HG03025 (cell line): ENCODE measurements at regions not wholly inside any gene's neighbourhood (a gene's known extent, or its start where the extent isn't known, plus 50 kb on each side); places are given as distances from the start of the nearest gene placed in this dataset.

Experiments
- ATAC-seq: cut with Tn5 transposase; IDR thresholded peaks from one replicate; pipeline ENCODE4 v1.9.1; 2021; ENCODE audit warnings: mild to moderate bottlenecking, moderate library complexity; ENCODE audit not compliant: unreplicated experiment, low FRiP score

DNA sequence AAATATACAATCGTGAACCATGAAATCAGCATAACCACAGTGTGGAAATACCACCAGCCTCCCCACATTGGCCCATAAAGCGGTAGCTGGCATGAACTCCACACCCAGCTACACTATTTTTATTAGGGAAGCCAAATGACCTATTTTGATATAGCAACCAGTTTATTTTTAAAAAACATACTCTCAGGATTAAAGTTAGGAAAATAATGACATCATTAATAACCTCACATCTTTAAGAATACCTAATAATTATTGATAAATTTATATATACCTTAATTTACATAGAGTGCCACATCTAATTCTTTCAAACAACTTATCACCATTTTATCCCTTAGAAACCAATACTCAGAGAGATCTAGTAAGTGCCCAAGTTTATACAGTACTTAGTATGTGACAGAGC is 692.0 kb upstream of the PKDCC start:
- ATAC-seq = no peak

DNA sequence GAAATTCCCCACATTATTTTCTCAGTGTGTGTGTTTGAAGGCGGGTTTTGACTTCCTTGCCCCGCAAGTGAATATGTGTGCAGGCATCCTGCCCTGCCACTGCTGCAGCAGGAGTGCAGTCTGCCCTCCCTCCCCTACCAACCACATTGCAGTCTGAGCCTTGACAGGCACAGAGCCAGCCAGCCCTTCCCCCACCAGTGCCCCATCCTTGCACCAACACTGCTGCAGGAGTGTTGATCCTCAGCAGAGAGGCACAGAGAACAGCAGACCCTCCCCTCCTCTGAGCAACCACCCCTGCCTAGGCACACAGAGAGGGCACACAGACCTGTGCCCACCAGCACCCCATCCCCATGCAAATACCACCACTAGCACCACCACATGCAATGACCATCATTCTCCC is 683.0 kb upstream of the PKDCC start:
- ATAC-seq = no peak

DNA sequence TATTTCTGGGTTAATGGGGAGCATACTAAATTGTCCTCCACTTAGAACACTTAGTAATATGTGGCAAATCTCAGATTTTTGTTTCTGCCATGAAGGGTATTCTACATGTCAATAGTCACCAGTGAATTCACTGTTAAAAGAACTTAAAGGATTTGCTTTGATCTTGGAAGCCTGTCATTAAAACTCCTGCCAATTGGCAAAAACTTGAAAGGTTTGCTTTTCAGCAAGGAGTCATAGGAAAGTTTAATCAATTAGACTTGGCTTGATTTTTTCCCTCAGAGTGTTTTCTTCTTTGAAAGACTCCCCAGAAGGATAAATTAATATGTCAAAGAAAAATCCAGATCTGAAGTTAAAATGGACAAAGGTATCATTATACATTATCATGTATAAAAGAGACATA is 671.9 kb upstream of the PKDCC start:
- no peak for ATAC-seq

DNA sequence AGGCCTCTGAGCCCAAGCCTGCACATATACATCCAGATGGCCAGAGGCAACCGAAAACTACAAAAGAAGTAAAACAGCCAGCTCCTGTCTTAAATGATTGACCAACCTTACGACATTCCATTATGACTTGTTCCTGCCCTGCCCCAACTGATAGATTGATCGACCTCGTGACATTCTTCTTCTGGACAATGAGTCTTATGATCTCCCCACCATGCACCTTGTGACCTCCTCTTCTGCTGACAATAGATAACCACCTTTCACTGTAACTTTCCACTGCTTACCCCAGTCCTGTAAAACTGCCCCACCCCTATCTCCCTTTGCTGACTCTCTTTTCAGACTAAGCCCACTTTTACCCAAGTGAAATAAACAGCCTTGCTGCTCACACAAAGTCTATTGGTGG is 670.0 kb upstream of the PKDCC start:
- ATAC-seq = no peak

DNA sequence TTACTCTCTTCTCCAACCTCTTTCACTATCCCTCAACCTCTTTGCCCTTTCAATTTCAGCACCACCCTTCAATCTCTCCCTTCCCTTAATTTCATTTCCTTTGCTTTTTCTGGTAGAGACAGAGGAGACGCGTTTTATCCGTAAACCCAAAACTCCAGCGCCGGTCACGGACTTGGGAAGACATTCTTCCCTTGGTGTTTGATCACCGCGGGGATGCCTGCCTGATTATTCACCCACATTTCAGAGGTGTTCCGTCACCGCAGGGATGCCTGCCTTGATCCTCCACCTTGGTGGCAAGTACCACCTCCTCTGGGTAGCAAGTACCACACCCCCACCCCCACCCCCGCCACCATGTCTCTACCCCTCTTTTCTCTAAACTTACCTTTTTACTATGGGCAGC is 669.4 kb upstream of the PKDCC start:
- no peak for ATAC-seq

DNA sequence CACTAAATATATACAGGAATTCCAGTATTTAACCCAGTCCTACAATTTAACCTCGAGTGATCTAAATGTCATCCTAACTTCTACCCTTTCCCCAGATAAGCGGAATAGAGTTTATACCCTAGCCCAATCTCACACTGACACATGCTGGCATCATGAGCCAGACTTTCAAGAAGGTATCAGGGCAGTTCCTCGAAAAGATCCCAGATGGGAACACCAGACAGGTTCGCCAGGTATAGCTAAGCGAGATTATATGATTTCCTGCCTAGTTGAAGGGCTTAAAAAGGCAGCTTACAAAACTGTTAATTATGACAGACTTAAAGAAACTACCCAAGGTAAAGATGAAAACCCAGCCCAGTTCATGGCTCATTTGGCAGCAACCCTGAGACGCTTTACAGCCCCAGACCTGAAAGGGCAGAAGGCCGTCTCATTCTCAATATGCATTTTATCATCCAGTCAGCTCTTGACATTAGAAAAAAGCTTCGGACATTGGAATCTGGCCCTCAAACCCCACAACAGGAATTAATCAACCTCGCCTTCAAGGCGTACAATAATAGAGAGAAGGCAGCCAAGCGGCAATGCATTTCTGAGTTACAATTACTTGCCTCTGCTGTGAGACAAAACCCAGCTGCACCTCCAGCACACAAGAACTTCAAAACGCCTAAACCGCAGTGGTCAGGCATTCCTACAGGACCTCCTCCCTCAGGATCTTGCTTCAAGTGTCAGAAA is 668.2 kb upstream of the PKDCC start:
- no peak for ATAC-seq

DNA sequence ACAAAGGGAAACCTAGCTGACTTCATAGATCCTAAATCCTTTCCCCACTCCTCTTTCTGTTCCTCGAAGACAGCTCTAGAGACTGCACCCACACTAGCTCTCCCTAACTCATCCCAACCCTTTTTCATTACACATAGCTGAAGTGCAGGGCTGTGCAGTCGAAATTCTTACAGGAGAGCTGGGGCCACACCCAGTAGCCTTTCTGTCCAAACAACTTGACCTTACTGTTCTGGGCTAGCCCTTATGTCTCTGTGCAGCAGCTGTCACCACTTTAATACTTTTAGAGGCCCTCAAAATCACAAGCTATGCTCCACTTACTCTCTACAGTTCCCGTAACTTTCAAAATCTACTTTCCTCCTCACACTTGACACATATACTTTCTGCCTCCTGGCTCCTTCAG is 666.1 kb upstream of the PKDCC start:
- no peak for ATAC-seq

DNA sequence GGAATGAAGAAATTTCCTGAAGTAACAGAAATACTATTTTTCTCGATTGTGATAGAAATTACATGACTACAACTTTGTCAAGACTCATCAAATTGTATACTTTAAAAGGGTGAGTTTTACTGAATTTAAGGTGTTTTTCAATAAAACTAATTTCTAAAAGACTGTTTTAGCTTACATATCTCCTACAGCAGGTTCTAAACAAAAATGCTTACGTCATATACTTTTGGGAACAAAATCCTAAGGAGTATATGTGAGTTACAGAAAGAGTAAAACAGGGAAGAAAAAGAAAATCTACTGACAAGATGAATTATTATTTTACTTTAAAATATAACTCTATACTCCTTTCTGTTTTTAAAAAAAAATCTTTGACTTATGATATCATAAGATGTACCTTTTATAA is 660.3 kb upstream of the PKDCC start:
- no peak for ATAC-seq

DNA sequence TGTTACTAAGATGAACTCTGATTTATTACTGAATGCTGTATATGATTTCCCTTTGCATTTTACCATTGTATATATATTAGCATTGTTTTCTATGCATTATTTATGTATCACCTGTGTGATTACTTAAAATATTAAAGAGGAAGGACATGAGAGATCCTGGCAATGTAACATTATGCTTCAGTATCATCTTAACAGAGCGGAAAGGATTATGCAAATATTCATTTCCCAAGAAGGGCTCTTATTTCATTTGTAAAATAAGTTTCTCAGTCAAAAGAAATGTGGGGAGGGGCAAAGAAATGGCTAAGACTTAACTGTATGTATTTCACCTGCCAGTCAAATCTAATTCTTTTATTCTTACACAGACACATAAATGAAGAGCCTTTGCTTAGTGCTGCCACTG is 654.2 kb upstream of the PKDCC start:
- no peak for ATAC-seq

DNA sequence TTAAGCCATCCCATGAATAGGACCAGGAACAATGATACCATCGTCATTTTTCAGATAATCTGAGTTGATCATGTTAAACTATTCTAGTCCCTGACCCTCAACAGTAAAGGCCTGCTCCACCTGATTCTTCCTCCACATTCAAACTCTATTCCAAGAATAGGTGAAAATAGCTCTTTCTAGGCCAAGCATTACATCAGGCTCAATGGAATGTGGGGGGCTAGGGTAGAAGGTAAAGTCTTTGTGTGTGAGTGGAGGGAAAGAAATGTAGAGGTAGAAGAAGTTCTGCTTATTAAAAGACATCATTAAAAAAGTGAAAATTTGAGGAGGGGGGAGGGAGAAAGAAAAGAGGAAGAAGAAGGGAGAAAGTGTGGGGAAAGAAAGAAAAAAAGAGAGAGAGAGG is 653.3 kb upstream of the PKDCC start:
- no peak for ATAC-seq

DNA sequence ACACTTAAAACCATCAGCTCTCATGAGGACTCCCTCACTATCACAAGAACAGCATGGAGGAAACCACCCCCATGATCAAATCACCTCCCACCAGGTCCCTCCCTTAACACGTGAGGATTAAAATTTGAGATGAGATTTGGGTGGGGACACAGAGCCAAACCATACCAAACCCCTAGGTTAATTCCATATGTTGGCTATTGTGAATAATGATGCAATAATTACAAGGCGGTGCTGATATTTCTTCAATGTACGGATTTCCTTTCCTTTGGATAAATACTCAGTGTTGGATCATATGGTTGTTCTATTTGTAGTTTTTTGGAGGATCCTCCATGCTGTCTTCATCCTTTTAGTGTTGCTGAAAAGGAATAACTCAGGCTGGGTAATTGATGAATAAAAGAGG is 652.1 kb upstream of the PKDCC start:
- ATAC-seq = no peak

DNA sequence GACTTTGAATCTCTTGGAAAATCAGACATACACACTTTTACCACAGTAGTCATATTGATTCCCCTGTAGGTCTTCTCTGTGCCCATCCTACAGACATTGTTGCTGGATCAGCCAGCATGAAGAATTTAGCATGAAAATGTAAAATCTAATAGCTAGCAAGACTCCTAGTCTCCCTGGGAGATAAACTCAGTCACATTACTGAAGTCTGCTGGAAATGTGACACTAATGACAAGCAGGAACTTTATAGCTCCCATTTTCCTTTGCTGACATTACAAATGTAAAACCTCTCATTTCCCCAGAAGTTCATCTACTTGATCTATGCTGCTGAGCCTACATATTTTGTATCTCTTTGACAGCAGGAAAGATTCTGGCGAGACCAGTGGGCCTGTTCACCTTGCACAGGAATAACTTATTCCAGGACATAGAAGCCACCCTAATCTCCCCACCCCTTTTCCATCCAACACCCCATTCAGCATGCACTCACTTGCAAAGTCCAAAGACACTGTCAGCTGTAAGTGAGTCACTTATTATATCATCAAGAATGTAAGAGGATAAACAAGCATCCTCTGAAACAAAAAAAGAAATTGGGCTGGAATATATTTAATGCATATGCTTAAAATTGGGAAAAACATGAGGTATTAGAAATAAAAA is 648.3 kb upstream of the PKDCC start:
- no peak for ATAC-seq

DNA sequence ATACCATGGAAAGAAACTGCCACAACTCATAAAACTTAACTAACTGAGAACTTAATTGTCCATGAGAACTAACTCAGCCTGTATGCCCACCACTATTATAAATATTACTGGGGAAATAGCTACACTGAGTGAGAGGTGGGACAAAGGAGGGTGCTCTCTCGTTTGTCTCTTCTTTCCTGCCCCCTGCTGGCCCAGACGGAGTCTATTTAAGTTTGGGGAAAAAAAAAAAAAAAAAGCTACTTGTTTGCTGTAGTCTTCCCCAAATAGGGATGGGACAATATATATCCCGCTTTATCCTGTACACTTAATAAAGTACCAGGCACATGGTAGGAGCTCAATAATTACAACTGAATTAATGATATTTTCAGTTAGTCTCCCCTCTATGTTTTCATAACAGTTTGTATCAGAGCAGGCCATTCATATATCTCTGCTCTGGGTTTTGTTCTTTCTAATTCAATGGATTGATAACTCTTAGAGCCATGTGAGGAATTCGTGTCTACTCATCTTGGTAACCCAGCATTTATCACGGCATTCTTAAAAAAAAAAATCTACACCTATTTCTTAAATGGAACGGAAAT is 647.6 kb upstream of the PKDCC start:
- no peak for ATAC-seq

DNA sequence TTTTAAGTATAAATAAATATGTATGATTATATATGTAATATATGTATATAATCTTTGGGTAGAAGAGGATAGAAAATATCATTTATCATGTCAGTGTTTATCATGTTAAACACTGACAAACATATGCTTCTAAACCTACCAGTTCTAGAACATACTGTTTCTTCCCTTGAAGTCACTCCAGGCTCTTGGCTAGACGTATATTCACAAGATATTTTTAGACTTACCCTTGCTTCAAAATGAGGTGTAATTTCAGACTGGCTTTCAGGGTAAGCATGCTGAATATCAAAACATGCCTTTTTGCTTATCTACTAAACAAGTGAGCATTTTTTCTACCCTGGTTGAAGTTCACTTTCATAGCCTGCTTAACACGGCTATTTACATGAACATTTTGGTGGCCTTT is 642.4 kb upstream of the PKDCC start:
- ATAC-seq = no peak

DNA sequence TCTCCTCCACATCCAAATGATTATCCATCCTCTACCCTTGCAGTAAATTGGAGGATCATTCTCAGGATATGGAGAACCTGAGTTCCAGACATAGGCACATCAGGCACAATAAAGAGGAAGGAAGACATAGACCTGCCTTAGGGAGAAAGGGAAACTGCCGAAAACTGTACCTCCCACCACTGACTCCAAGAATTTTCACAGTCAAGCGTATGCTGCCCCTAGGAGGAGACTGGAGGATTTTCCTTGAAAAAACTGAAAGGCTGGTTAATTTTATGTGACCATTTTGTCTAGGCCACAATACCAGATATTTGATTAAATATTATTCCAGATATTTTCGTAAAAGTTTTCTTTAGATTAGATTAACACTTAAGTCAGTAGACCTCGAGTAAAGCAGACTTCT is 638.5 kb upstream of the PKDCC start:
- no peak for ATAC-seq

DNA sequence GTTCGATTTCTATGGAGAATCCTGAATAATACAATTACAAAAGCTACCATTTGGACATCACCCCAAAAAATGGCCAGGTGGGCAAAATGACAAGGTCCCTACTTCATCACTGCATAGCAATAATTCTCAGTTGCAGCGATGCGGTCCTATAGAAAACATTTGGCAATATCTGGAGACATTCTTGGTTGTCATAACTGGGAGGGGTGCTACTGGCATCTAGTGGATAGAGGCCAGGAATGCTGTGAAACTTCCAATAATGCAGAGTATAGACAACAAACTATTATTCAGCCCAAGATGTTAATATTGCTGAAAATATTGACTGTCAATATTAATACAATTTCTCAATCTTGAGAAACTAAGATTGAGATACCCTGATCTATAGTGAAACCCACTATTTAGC is 637.8 kb upstream of the PKDCC start:
- no peak for ATAC-seq

DNA sequence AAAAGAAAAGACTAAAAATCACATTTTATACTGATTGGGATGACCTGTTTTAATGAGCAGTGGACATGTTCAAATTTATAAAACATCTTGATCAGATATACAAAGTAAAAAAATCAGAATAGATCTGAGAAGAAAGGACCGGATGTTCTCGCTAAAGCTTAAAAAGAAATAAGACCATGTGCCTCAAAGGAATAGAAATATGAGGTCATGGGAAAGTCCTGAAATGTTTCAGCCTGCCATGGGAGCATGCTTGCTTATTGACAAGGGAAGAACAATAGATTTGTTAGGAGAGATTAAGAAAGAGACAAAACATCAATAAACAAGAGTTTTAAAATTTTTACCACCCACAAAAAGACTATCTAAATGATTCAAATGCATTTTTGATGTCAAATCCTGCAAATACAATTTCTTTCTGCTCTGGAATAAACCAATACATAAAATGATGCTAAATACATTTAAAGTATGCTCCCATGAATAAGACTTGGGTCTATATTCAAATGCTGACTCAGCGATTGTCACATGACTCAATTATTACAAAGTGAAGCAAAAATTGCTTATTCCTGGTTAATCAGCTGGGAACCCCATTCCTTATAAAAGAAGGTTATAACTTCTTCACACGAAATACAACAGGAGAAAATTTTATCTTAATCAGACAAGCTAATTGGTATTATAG is 633.9 kb upstream of the PKDCC start:
- ATAC-seq = no peak

DNA sequence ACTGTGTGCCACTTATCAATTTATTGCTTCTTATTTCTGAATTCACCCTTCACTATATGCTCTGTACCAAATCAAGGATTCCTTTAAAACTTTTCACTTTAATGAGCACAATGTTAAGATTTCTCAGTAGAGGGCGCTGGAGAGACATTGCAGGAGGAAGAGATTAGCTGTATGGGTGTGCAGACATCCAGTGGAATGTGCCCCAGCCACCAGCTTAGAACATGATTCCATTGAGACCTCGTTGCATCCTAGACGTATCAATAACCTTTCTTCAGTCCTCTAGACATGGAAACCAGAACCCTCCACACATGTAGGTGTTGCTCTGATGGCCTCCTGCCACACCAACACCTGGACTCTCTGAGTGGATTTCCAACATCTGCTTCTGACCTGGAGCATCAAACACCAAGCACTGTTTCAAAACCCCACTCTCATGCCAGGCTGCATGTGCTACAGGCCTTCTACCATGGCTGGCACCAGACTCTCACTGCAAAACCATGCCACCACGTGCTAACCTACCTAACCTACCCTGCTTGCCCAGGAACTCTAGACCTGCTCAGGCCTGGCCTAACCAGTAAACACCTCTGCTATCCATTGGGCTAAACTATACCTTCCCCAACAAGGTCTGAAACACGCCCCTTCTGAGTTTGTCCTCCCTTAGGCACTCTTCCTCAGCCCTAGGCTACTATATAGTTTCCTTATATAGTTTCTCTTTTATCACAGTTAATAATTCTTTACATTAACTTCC is 633.2 kb upstream of the PKDCC start:
- ATAC-seq = peak; percentile 78

DNA sequence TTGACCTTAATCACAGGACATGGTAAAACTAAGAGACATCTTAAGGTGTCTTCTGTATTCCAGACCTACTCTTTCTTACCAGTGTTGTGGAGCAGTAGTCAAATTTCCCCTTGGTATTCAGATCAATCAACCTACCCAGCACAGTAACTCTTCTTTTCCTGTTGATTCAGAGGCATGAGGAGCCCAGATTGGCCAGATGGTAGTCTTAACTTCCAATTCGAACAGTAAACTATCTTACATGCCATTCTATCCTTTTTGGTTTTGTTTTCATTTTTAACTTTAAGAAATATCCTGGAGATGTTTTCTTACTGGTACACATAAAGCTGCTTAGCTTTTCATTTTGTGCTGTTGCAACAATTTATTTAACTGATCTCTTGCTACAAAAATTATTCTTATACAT is 630.3 kb upstream of the PKDCC start:
- ATAC-seq = no peak

DNA sequence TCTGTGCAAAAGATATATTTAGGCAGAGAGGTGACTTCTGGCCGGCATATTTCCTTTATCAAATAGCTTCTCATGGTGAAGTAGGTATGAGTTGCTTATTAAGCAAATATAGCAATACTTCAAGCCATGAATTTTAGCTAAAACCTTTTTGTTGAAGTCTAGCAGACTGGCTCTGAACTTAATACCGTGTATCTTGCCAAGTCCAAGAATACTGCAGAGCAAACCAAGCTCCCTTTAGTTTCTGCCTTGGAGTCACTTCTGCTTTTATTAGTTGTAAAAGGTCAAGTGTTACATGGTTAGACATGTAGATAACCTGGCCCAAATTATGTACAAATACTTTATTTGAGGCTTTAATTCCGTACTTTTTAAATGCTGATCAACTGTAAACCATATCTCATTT is 627.6 kb upstream of the PKDCC start:
- ATAC-seq = no peak

DNA sequence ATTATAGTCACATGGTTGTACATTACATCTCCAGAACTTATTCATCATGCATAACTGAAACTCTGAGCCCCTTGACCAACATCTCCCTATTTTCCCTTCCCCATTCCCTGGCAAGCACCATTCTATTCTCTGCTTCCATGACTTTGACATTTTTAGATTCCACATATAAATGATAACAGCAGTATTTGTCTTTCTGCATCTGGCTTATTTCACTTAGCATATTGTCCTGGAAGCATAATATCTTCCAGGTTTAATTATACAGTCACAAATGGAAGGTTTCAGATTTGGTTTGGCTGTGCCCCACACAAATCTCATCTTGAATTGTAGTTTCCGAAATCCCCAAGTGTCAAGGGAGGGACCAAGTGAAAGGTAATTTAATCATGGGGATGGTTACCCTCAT is 626.9 kb upstream of the PKDCC start:
- no peak for ATAC-seq
